ENCODE measurements at regions not wholly inside any gene's neighbourhood (a gene's known extent, or its start where the extent isn't known, plus 50 kb on each side); places are given as distances from the start of the nearest gene placed in this dataset.
A peak's percentile ranks its signal among the peaks of the same experiment; 100 is the strongest.

DNA sequence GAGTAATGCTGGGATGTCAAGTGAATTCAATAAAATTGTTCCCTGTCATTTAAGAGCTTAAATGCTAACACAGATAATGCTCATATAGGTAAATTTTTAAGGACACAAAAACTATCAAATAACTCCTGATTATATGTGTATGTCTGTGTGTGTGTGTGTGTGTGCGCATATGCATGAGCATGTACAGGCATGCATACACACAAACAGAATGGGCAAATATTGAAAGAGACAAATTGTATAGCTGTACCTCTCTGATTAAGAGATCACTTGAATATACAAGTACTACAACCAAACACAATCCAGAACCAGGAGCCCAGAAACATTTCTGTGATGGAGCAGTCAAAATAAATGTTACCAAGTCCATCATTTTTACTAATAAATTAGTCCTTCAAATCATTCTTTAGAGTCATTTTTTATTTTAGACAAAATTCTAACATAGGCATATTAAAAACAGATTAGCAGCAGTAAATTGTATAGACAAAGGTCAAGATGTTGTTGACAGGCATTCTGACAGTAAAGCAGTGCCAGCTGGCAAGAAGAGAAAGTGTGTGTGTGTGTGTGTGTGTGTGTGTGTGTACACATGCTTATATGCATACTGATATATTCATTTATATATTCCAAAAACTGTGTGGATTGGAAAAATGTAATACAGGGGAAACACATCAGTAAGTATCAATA lies 145.3 kb downstream of the CD47 start:
- no peak for DNase-seq (ENCODE audit: low read depth)
- TF ChIP-seq, protein P1, sequence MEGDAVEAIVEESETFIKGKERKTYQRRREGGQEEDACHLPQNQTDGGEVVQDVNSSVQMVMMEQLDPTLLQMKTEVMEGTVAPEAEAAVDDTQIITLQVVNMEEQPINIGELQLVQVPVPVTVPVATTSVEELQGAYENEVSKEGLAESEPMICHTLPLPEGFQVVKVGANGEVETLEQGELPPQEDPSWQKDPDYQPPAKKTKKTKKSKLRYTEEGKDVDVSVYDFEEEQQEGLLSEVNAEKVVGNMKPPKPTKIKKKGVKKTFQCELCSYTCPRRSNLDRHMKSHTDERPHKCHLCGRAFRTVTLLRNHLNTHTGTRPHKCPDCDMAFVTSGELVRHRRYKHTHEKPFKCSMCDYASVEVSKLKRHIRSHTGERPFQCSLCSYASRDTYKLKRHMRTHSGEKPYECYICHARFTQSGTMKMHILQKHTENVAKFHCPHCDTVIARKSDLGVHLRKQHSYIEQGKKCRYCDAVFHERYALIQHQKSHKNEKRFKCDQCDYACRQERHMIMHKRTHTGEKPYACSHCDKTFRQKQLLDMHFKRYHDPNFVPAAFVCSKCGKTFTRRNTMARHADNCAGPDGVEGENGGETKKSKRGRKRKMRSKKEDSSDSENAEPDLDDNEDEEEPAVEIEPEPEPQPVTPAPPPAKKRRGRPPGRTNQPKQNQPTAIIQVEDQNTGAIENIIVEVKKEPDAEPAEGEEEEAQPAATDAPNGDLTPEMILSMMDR (IDR thresholded peaks at IDR 0.05; ENCODE audit: control insufficient read depth, insufficient read depth, low read depth, low read length, missing control alignments), result no peak
- H3K4me3 ChIP-seq (ENCODE audit: control insufficient read depth, low read depth, low read length), result no peak overlapping the region

GRCh38 chr3:107943786-107944523 lies 146.9 kb downstream of the CD47 start:
- TF ChIP-seq, protein P1 (IDR thresholded peaks at IDR 0.05; ENCODE audit: control insufficient read depth, insufficient read depth, low read depth, low read length, missing control alignments), result no peak
- no peak for DNase-seq (ENCODE audit: low read depth)
- no peak overlapping the region for H3K4me3 ChIP-seq (ENCODE audit: control insufficient read depth, low read depth, low read length)

DNA sequence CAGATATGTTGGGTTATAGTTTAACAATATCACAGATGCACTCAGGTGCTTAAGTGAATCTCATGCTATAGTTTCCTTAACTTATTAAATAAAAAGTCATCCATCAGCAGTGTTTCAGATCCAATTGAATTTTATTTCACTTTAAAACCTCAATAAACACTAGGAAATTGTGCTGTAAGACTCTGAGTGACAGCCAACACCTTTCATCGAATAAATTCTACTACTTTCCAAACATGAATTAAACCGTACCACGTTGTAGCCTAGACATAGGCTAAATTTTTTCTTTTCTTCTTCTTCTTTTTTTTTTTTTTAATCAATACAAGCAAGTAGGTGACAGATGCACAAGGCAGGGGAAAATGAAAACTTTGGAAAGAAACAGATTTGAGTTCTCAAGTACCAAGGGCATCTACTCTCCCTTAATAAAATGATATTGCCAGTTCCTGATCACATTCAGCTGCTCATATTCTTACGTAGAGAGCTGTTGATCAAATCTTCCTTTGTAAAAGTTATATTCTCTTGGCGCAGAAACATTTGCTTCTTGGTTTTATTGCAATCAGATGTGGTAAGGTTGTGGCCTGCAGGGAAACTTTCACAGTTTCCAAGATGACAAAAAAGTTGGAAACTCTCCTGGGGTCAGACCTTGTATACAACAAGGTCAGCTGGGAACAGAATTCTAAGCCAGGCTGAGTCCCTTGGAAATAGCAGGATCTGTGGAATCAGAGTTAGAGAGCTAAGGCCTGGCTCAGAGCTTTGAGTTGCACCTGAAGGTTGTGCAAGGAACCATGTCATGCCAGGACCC lies 147.7 kb downstream of the CD47 start:
- TF ChIP-seq, protein P1 (IDR thresholded peaks at IDR 0.05; ENCODE audit: control insufficient read depth, insufficient read depth, low read depth, low read length, missing control alignments), result no peak
- H3K4me3 ChIP-seq (ENCODE audit: control insufficient read depth, low read depth, low read length), result no peak overlapping the region
- no peak for DNase-seq (ENCODE audit: low read depth)

GRCh38 chr3:107942244-107942643 lies 148.6 kb downstream of the CD47 start:
- TF ChIP-seq, protein P1 (IDR thresholded peaks at IDR 0.05; ENCODE audit: control insufficient read depth, insufficient read depth, low read depth, low read length, missing control alignments), result no peak
- no peak for DNase-seq (ENCODE audit: low read depth)

GRCh38 chr3:107939691-107940442 lies 151.0 kb downstream of the CD47 start:
- no peak overlapping the region for H3K4me3 ChIP-seq (ENCODE audit: control insufficient read depth, low read depth, low read length)
- no peak for DNase-seq (ENCODE audit: low read depth)
- TF ChIP-seq, protein P1 (IDR thresholded peaks at IDR 0.05; ENCODE audit: control insufficient read depth, insufficient read depth, low read depth, low read length, missing control alignments), result no peak

More at GRCh38 chr3:107942244-107942643, 148.6 kb downstream of the CD47 start:
- H3K4me3 ChIP-seq (ENCODE audit: control insufficient read depth, low read depth, low read length), result no peak overlapping the region

DNA sequence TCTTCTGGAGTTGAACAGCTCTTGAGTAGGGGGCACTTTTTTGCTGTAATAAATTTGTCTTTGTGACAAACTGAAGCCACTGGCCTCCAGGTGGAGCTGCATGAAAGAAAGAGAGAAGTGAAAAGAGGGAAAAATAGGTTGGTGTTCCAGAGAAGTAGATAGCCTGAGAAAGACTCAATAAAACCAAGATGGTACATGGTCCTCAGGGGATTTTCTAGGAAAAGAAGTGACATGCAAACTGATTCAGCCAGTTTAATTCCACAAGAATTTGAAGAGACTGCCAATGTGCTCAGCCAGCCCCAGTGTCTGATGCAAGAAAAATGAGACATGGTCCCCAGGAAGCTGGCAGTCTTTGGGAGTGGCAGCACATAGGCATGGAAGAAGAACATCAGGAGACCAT lies 152.7 kb downstream of the CD47 start:
- no peak overlapping the region for H3K4me3 ChIP-seq (ENCODE audit: control insufficient read depth, low read depth, low read length)
- TF ChIP-seq, protein P1 (IDR thresholded peaks at IDR 0.05; ENCODE audit: control insufficient read depth, insufficient read depth, low read depth, low read length, missing control alignments), result peak; percentile 62
- DNase-seq (ENCODE audit: low read depth), result peak; percentile 61
